ENCODE measurements at regions not wholly inside any gene's neighbourhood (a gene's known extent, or its start where the extent isn't known, plus 50 kb on each side); places are given as distances from the start of the nearest gene placed in this dataset.

- no peaks in the 10 kb centered on the region for H4K20me1 ChIP-seq (ENCODE audit: insufficient read depth)
- H3K27me3 ChIP-seq (ENCODE audit: insufficient read depth, low read depth), result no peaks in the 10 kb centered on the region
- no peaks in the 10 kb centered on the region for H3F3A ChIP-seq (ENCODE audit: insufficient read depth, low read depth)
- H3K36me3 ChIP-seq (ENCODE audit: low read depth), result no peaks in the 10 kb centered on the region
- no peaks in the 10 kb centered on the region for H3K9me2 ChIP-seq (ENCODE audit: insufficient read depth)
- ChIA-PET CTCF (no interaction called here), POLR2A (ENCODE audit: unreplicated experiment) (no interaction called here)
- BruUV-seq (replicated peaks), result no TSS peak
- no peaks in the 10 kb centered on the region for H3K4me1 ChIP-seq (replicated peaks; ENCODE audit: insufficient read depth)
- no peaks in the 10 kb centered on the region for H3K79me2 ChIP-seq (ENCODE audit: low read depth)
- no peak overlapping the region for H3K4me3 ChIP-seq
- intact Hi-C loops (cut with micrococcal nuclease; ENCODE audit: unreplicated experiment), result no loop called here
- TF ChIP-seq EZH2 (IDR thresholded peaks at IDR 0.05; ENCODE audit: low read depth) (no peak), CTCF (conservative IDR thresholded peaks at IDR 0.05) (no peak)
- no peaks in the 10 kb centered on the region for H3K9me3 ChIP-seq (ENCODE audit: insufficient read depth, low read depth)
- DNase-seq, result no peak
- no peak overlapping the region for H3K4me2 ChIP-seq
- no peak overlapping the region for H2AFZ ChIP-seq
- H3K27ac ChIP-seq, result no peak overlapping the region
Observed at GRCh38 chr6:92545861-92546260, 873.5 kb downstream of the EPHA7 start.

- Histone ChIP-seq H3K9me2 (ENCODE audit: insufficient read depth) (no peaks in the 10 kb centered on the region), H3F3A (ENCODE audit: insufficient read depth, low read depth) (no peaks in the 10 kb centered on the region), H3K36me3 (ENCODE audit: low read depth) (no peaks in the 10 kb centered on the region), H3K9me3 (ENCODE audit: insufficient read depth, low read depth) (no peaks in the 10 kb centered on the region), H3K4me2 (no peak overlapping the region), H3K79me2 (ENCODE audit: low read depth) (no peaks in the 10 kb centered on the region), H3K27me3 (ENCODE audit: insufficient read depth, low read depth) (no peaks in the 10 kb centered on the region), H4K20me1 (ENCODE audit: insufficient read depth) (no peaks in the 10 kb centered on the region), H3K4me3 (no peak overlapping the region), H3K4me1 (replicated peaks; ENCODE audit: insufficient read depth) (no peaks in the 10 kb centered on the region), H3K27ac (no peak overlapping the region), H2AFZ (no peak overlapping the region)
- CTCF ChIA-PET, result interaction anchor here (0.6 kb wide), 1 partner anchor 177 kb away, joined by 3 read pairs; no protein-coding TSS in a partner anchor
- POLR2A ChIA-PET (ENCODE audit: unreplicated experiment), result interaction anchor here (0.6 kb wide), 1 partner anchor 111 kb away, joined by 3 read pairs; no protein-coding TSS in a partner anchor
- no TSS peak for BruUV-seq (replicated peaks)
- DNase-seq, result no peak
- TF ChIP-seq CTCF (conservative IDR thresholded peaks at IDR 0.05) (no peak), EZH2 (IDR thresholded peaks at IDR 0.05; ENCODE audit: low read depth) (no peak)
- intact Hi-C loops (cut with micrococcal nuclease; ENCODE audit: unreplicated experiment), result no loop called here
Observed at GRCh38 chr6:92541448-92542060, 877.8 kb downstream of the EPHA7 start.

GRCh38 chr6:92538926-92539325 lies 880.4 kb downstream of the EPHA7 start:
- no peak for DNase-seq
- H3K9me3 ChIP-seq (ENCODE audit: insufficient read depth, low read depth), result no peaks in the 10 kb centered on the region
- no peak for TF ChIP-seq EZH2 (IDR thresholded peaks at IDR 0.05; ENCODE audit: low read depth)
- no peak for TF ChIP-seq CTCF (conservative IDR thresholded peaks at IDR 0.05)
- intact Hi-C loops (cut with micrococcal nuclease; ENCODE audit: unreplicated experiment), result no loop called here
- H4K20me1 ChIP-seq (ENCODE audit: insufficient read depth), result no peaks in the 10 kb centered on the region
- BruUV-seq (replicated peaks), result no TSS peak
- no peaks in the 10 kb centered on the region for H3K27me3 ChIP-seq (ENCODE audit: insufficient read depth, low read depth)
- H3K4me1 ChIP-seq (replicated peaks; ENCODE audit: insufficient read depth), result no peaks in the 10 kb centered on the region
- H3K27ac ChIP-seq, result no peak overlapping the region
- no peaks in the 10 kb centered on the region for H3K36me3 ChIP-seq (ENCODE audit: low read depth)
- no peaks in the 10 kb centered on the region for H3F3A ChIP-seq (ENCODE audit: insufficient read depth, low read depth)
- H3K9me2 ChIP-seq (ENCODE audit: insufficient read depth), result no peaks in the 10 kb centered on the region
- no peak overlapping the region for H2AFZ ChIP-seq
- CTCF ChIA-PET, result no interaction called here
- H3K4me2 ChIP-seq, result no peak overlapping the region
- POLR2A ChIA-PET (ENCODE audit: unreplicated experiment), result no interaction called here
- H3K79me2 ChIP-seq (ENCODE audit: low read depth), result no peaks in the 10 kb centered on the region
- H3K4me3 ChIP-seq, result no peak overlapping the region
